Mammary epithelial cell (primary cell): ENCODE measurements at regions not wholly inside any gene's neighbourhood (a gene's known extent, or its start where the extent isn't known, plus 50 kb on each side); places are given as distances from the start of the nearest gene placed in this dataset.

Source experiments
- EZH2 ChIP-seq: IDR thresholded peaks from 2 replicates; pipeline ENCODE4 v1.6.1; 2012; ENCODE audit warnings: low read length, inconsistent platforms, borderline replicate concordance
- TF ChIP-seq, protein P1 (sequence below), 2 donors: IDR thresholded peaks in 1 of 2; conservative IDR thresholded peaks in 1 of 2; 2 replicates each; pipeline ENCODE4 v1.5.1; 2011 to 2012; ENCODE audit warnings: inconsistent platforms in 2 of 2, low read length in 2 of 2, mild to moderate bottlenecking in 2 of 2, control low read depth in 1 of 2, low read depth in 1 of 2; ENCODE audit not compliant: insufficient read depth in 1 of 2; ENCODE audit errors: extremely low read depth in 1 of 2

- TF ChIP-seq, protein P1, sequence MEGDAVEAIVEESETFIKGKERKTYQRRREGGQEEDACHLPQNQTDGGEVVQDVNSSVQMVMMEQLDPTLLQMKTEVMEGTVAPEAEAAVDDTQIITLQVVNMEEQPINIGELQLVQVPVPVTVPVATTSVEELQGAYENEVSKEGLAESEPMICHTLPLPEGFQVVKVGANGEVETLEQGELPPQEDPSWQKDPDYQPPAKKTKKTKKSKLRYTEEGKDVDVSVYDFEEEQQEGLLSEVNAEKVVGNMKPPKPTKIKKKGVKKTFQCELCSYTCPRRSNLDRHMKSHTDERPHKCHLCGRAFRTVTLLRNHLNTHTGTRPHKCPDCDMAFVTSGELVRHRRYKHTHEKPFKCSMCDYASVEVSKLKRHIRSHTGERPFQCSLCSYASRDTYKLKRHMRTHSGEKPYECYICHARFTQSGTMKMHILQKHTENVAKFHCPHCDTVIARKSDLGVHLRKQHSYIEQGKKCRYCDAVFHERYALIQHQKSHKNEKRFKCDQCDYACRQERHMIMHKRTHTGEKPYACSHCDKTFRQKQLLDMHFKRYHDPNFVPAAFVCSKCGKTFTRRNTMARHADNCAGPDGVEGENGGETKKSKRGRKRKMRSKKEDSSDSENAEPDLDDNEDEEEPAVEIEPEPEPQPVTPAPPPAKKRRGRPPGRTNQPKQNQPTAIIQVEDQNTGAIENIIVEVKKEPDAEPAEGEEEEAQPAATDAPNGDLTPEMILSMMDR (conservative IDR thresholded peaks at IDR 0.05 in 1 of 2, IDR thresholded peaks at IDR 0.05 in 1 of 2; ENCODE audit: extremely low read depth in 1 of 2, insufficient read depth in 1 of 2, low read depth in 1 of 2, low read length in 2 of 2): no peak
- TF ChIP-seq EZH2: no peak
Observed at GRCh38 chr2:20145497-20146193, 79.3 kb downstream of the SDC1 start.
